Hematopoietic multipotent progenitor cell (in vitro differentiated cells): ENCODE measurements at regions not wholly inside any gene's neighbourhood (a gene's known extent, or its start where the extent isn't known, plus 50 kb on each side); places are given as distances from the start of the nearest gene placed in this dataset.
A peak's percentile ranks its signal among the peaks of the same experiment; 100 is the strongest.
"Not testable (repeated sequence)": the region's sequence is repeated elsewhere in the genome, so short reads cannot be mapped to it uniquely, and the experiment has no call there.

Experiments used
- DNase-seq, 3 donors: peaks; one replicate each; pipeline ENCODE4 v3.0.0-alpha.2; 2011 to 2015; ENCODE audit warnings: low read depth in 2 of 3, low spot score in 2 of 3

DNA sequence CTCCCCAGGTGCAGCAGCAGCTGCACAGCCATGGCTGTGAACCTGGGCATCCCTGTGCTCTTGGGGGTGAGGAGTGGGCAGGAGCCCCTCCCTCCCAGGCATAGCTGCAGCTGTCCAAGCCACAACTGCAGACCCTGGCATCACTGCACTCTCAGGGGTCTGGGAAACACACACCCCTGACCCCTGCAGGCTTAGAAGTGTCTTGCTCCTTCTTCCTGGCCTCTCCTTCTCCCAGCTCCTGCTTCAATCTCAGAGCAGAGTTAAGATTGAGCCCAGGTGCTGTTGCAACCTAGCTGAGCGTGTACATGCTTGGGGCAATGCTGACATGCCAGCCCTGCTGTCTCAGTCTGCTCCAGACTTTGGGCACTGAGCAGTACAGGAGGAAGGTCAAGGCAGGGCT lies 833.6 kb downstream of the FLRT2 start:
- no peak for DNase-seq

DNA sequence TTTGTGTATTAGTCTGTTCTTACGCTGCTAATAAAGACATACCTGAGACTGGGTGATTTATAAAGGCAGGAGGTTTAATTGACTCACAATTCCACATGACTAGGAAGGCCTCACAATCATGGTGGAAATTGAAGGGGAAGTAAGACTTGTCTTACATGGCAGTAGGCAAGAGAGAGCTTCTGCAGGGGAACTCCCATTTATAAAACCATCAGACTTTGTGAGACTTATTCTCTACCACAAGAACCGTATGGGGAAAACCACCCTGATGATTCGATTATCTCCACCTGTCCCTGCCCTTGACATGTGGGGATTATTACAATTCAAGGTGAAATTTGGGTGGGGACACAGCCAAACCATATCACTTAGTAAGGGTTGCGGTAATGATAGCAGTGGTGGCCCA lies 833.1 kb downstream of the FLRT2 start:
- DNase-seq = no peak

DNA sequence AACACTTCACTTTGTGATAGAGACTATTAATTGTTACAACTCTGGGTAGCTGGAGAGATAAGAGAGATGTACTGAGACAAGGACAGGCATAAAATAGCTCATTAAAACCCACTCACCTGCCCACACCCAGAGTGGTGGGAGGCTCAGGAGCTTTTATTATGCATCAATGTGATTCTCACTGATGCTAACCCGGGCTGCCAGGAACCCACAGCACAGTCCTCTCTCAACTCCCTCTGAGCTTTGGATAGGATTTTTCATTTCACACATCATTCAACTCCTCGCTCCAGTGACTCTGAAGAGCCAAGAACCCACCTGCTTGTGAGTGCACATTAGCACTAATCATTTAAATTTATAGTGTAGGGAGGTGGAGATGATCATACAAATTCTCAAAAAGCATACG lies 827.9 kb downstream of the FLRT2 start:
- no peak for DNase-seq

DNA sequence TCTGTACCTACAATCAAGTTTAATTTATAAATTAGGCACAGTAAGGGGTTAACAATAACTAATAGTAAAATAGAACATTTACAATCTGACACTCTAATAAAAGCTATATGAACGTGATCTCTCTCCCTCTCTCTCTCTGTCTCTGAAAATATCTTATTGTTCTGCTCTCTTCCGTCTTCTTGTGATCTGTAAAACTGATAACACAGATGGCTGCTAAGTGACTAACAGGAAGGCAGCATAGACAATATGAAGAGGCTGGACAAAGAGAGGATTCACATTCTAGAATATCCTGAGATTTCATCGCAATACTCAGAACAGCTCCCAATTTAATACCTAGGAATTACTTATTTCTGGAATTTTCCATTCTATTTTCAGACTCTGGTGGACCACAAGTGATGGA lies 827.2 kb downstream of the FLRT2 start:
- no peak for DNase-seq

DNA sequence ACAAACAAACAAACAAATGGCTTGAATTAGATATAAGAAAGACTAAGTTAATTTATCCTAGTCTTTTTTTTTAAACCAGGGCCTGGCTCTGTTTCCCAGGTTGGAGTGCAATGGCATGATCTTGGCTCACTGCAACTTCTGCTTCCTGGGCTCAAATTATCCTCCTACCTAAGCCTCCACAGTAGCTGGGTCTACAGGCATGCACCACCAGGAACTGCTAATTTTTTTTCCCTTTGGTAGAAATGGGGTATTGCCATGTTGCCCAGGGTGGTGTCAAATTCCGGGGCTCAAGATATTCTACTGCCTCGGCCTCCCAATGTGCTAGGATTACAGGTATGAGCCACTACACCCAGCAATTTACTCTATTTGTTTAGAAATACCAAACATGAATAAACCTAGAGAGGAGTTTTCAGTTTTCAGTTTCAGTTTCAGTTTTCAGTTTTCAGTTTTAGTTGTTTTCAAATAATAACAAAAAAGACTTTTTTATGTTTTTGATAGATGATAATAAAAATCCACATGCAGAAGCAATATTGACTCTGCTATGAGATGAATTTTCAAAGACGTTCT lies 817.0 kb downstream of the FLRT2 start:
- peak in 1 of 3 donors; percentile 33 for DNase-seq

DNA sequence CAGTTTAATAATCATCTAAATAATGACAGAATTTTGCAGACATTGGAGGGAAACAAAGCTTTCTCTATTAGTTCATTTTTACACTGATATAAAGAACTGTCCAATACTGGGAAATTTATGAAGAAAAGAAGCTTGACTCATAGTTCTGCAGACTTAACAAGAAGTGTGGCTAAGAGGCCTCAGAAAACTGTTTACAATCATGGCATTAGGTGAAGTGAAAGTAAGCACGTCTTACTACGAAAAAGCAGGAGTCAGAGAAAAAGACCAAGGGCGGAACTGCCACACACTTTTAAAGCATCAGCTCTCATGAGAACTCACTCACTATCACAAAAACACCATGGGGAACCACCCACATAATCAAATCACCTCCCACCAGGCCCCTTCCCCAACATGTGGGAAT lies 804.4 kb downstream of the FLRT2 start:
- DNase-seq = no peak

DNA sequence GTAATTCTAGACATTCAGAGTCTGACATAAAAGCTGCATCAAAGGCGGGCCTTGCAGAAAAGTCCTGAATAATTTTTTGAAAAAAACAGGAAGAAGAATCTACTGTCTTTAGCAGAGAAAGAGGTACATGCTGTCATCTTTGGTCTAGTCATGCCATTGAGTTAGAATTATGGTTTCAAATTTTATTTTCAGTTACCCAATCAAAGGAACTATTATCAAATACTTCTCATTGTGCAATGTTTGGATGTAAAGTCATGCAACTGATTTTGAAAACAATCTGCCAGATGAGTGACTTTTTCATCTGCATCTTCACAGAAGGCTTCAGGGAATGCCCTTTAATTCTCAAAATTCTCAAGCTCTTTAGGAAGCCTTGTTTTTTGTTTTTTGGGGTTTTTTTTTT lies 803.5 kb downstream of the FLRT2 start:
- DNase-seq = no peak

DNA sequence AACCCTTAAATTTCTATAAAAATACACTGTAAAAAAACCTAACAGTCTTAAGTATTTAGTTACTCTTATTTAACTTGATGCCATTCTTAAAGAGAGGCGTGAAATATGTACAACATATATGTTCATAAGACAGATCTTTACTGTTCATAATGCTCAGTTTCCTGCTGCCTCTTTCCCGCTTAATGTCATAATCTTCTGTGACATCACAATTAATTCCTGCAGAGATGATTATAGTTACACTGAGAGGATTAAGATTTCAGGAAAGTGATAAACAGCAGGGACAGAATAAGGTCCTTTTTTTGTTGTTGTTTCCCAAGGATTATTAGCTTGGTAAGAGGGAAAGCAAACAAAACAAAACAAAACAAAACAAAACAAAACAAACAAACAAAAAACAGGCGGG lies 801.4 kb downstream of the FLRT2 start:
- no peak for DNase-seq

DNA sequence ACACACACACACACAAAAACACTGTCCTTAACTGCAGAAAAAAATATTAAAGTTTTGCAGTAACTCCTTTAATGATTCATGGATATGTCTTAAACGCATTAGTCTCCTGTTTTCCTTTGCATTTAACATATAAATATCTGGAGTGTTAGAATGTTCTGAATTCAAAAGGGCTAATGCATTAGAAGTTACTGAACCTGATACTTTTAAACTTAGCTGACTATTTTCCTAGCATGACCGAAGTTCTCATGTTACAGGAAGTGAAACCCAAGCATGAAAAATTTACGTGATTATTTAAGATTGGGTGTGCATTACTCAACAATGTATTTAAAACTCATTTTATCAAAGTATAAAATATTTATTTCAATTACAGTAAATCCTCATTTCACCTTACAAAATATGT lies 791.2 kb downstream of the FLRT2 start:
- DNase-seq = no peak

DNA sequence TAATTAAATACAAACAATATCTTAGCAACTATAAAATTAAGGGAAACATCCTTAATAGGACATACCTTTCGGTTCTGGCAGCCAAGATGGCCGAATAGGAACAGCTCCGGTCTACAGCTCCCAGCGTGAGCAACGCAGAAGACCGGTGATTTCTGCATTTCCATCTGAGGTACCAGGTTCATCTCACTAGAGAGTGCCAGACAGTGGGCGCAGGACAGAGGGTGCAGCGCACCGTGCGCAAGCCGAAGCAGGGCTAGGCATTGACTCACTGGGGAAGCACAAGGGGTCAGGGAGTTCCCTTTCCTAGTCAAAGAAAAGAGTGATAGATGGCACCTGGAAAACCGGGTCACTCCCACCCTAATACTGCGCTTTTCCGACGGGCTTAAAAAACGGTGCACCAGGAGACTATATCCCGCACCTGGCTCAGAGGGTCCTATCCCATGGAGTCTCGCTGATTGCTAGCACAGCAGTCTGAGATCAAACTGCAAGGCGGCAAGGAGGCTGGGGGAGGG lies 782.3 kb downstream of the FLRT2 start:
- not testable (repeated sequence) for DNase-seq

DNA sequence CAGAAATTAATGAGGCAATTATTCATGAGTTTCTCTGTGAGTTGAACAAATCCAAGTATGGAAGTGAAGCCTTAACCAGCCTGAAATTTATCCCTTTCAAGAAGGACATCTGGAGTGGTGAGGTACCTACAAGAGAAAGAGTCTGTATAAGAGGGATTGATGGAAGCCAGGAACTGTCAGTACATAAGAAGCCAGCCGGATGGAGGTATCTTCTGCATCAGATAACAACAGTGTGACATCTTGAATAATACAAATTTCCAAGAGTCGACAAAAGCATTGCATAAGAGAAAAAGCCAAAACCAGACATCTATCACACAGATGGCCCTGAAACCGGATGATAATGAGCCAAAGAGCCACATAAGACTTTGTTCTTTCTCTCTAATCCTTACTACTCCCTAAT lies 781.2 kb downstream of the FLRT2 start:
- no peak for DNase-seq

DNA sequence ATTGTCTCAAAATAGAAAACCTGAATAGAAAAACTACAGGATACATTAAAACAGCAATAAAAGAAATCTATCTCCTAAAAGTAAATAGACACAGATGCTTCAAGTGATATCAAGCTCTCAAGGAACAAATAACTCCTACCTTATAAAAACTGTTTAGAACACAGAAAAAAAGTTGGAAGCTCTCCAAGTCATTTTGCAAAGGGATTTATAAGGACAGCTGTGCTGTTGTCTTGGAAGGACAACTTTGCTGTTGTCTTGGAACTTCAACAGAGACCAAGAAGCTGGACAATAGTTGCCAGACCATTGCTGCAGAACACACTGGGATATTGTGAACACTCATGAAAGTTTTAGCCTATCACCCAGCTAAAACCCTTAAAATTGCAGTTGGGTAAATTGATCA lies 780.7 kb downstream of the FLRT2 start:
- DNase-seq = no peak

DNA sequence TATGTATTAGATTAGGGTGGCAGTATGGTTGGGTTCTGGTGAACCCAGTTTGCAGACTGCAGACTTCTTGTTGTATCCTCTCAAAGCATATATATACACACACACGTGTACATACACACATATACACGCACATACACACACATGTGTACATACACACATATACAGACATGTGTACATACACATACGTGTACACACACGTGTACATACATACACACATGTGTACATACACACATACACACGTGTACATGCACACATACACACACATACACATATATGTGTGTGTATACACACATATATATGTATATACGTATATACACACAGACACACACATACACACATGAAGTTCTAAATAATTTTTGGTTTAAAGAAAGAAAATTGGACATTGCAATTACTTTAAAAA lies 780.2 kb downstream of the FLRT2 start:
- no peak for DNase-seq

DNA sequence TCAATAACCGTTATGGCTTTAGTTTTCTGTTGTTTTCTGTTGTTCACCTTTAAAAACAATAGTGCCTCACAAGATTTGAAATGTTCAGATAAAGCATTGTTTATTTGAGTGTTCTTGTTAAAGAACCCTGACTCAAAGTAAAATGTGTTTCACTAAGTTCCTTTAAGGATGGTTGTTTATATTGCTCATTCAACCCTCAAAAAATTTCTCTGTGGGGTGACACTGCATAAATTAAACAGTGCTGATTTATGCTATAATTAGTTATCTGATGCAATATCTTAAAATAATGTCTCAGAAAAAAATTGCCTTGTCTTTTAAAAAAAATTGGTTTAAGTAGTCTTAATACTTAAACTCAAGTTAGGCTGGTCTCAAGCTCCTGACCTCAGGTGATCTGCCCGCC lies 775.1 kb downstream of the FLRT2 start:
- DNase-seq = no peak

DNA sequence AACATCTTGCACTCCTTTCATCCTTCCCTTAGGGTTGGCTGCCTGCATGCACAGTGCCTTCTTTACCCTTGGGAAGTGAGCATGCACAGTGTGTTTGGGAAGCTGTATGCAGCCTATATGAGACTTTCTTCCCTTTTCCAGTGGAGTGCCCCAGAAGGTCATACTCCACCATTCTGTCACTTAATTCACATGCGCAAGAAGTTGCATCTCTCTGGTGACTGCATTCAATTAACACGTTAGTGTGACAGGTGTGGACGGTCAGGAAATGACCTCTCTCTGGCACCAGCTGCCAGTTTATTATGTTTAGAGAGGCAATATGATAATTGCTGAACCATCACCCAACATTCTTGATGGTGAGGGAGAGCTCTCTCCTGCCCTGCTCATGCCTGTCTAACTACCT lies 770.0 kb downstream of the FLRT2 start:
- no peak for DNase-seq

DNA sequence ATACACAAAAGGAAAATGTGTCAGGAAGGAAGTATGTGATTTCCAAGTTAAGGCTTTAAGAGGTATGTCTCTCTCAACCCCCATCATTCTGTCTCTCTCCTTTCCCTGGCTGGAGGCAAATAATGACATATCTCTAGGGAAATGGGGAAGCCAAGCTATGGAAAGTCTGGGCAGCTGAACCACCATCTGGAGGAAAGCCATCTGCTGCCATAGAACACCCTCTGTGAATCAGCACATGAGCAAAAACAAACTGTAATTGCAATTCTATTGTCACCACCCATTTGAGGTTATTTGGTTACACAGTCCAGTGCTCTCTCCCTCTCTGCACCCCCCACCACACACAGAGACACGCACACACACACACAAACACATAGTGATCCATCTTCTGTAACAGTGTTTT lies 766.2 kb downstream of the FLRT2 start:
- peak in 1 of 3 donors; percentile 23 for DNase-seq

DNA sequence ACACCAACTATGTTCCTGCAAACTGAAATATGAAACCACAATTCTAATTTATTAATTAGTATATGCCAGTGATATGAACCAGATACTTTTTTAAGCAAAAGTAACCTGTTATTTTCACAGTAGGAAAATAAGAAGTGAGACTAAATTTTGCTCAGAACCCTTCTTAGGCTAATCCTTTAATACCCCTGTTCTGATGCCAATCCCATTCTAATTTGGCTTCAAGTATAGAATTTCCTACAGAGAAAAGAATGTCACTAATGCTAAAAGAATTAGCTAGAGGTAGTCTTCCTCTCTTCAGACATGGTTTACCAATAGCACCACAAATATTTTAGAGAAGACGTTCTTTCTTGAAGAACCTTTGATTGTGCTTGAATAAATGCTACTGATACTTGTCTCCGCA lies 758.4 kb downstream of the FLRT2 start:
- no peak for DNase-seq

DNA sequence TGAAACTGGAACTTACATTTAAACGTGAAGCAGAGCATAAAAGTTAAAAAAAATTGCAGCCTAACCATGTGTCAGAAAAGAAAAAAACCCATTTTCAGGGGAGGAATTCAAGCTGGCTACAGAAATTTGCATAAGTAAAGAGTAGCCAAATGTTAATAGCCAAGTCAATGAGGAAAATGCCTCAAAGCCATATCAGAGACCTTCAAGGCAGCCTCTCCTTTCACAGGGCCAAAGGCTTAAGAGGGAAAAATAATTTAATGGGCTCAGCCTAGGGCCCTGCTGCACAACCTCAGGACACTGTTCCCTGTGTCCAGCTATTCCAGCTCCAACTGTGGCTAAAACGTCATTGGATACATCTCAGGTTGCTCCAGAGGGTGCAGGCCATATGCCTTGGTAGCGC lies 749.5 kb downstream of the FLRT2 start:
- DNase-seq = no peak

DNA sequence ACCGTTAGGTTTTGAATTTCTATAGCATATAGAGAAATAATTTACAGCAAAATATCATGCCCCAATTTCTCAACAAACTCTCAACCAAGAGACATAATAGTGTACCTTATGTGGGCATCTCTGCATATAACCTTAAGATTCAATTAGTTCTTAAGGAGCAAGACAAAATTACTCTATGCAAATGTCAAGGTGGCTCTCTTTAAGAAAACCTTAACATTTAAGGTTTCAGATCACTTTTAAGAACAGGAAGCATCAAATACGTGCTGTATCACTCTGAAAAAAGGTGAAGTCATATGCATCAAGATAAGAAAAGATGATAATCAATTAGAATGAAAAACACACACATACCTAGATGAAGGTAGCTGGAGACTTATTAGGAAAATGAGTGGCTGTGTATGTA lies 728.0 kb downstream of the FLRT2 start:
- DNase-seq = no peak

DNA sequence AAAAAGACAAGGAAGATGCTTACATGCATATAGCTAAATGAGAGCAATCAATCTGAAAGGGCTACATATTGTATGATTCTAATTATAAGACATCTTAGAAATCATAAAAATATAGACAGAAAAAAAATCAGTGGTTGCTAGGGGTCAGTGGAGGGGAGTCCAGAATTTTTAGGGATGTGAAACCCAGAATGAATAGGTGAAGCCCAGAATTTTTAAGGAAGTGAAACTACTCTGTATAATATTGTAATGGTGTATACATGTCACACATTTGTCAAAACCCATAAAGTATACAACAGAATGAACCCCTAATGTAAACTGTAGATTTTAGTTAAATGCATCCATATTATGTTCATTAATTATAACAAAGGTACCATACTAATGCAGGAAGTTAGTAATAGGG lies 713.2 kb downstream of the FLRT2 start:
- no peak for DNase-seq

DNA sequence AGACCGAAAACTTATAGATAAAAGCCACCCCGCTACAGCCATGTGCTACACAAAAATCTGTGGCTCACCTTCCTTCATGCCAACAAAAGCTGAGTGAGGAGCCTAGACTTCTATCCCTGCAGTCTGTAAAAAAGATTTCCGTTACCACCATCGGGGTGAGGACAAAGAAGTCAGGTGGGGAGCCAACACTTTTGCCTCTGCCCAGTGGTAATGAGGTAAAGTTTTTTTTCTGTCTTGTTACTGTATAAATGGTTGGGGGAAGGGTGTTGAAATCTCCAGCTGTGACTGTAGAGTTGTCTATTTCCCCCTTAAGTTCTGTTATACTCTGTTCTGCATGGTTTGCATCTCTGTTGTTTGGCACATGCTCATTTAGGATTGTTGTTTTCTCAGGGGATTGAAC lies 707.8 kb downstream of the FLRT2 start:
- no peak for DNase-seq

DNA sequence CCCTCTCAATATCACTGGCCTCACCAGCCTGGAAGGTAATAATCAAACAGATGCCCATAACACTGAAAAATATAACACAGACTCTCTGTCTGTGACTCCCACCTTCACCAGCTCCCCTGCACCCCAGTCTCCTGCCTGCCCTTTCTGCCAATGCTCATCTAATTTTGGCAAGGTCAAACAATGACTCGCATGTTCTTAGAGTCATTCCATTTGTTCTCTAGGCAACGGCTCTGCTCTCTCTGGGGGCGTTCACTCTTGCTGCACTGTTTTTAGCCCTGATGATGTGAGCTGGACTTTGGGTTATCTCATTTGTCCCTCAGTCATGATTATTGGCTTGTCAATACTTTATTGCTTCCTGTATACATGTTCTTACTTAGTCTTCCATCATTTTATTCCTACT lies 691.8 kb downstream of the FLRT2 start:
- DNase-seq = no peak

DNA sequence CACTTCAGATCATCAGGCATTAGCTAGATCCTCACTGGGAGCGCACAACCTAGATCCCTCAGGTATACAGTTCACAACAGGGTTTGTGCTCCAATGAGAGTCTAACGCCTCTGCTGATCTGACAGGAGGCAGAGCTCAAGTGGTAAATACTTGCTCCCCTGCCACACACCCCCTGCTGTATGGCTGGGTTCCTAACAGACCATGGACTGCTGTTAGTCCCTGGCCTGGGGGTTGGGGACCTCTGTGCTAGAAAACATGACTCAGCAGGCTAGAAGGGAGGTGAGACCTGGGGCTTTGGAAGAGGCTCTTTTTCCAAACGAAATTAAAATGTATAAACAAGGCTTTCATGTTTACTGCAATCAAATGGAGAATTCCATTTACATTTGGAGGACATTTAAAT lies 691.1 kb downstream of the FLRT2 start:
- no peak for DNase-seq
